GM23338 (cell line): ENCODE measurements at regions not wholly inside any gene's neighbourhood (a gene's known extent, or its start where the extent isn't known, plus 50 kb on each side); places are given as distances from the start of the nearest gene placed in this dataset.

Experiments
- CTCF ChIP-seq, 2 experiments: fragments of 200-600 bp in 1 of 2; sonication (generic) in 1 of 2; conservative IDR thresholded peaks; 2 replicates each; pipeline versions ENCODE4 v1.5.1 to v1.6.1; 2016 to 2017; ENCODE audit warnings: antibody characterized with exemption in 2 of 2, low read depth in 2 of 2, mild to moderate bottlenecking in 2 of 2, moderate library complexity in 1 of 2
- EZH2 ChIP-seq: fragments of 200-600 bp; sonication (generic); IDR thresholded peaks from one replicate; pipeline ENCODE4 v1.8.0; 2017; ENCODE audit warnings: antibody characterized with exemption, mild to moderate bottlenecking, low read depth; ENCODE audit not compliant: unreplicated experiment
- EZH2phosphoT487 ChIP-seq: fragments of 200-600 bp; sonication (generic); IDR thresholded peaks from one replicate; pipeline ENCODE4 v1.8.1; 2018; ENCODE audit warnings: antibody characterized with exemption; ENCODE audit not compliant: unreplicated experiment
- JUNB ChIP-seq: IDR thresholded peaks from one replicate; pipeline ENCODE4 v1.6.1; 2016; ENCODE audit warnings: antibody characterized with exemption; ENCODE audit not compliant: unreplicated experiment
- POLR2AphosphoS5 ChIP-seq: IDR thresholded peaks from 2 replicates; pipeline ENCODE4 v1.6.1; 2016; ENCODE audit warnings: antibody characterized with exemption, low read depth
- REST ChIP-seq: IDR thresholded peaks from one replicate; pipeline ENCODE4 v1.6.1; 2018; ENCODE audit warnings: antibody characterized with exemption; ENCODE audit not compliant: unreplicated experiment

- TF ChIP-seq EZH2phosphoT487 = no peak
- no peak for TF ChIP-seq CTCF (conservative IDR thresholded peaks at IDR 0.05; ENCODE audit: low read depth in 2 of 2)
- TF ChIP-seq EZH2 = no peak
- no peak for TF ChIP-seq POLR2AphosphoS5
- no peak for TF ChIP-seq REST
- no peak for TF ChIP-seq JUNB
These were observed 381.4 kb downstream of the CCDC85A start for GRCh38 chr2:56565143-56565542.
